ENCODE measurements at regions not wholly inside any gene's neighbourhood (a gene's known extent, or its start where the extent isn't known, plus 50 kb on each side); places are given as distances from the start of the nearest gene placed in this dataset.

GRCh38 chr18:44556296-44556695, 124.4 kb upstream of the SETBP1 start:
- Histone ChIP-seq H3K4me1 (ENCODE audit: control insufficient read depth, extremely low read depth, insufficient read depth, low read length) (no peaks in the 10 kb centered on the region), H3K27ac (ENCODE audit: insufficient read depth, low read length) (no peak overlapping the region), H3K4me3 (replicated peaks in 1 of 4; ENCODE audit: control extremely low read depth in 1 of 4, insufficient read depth in 1 of 4, low read depth in 3 of 4, low read length in 4 of 4) (no peak overlapping the region), H3K36me3 (ENCODE audit: control insufficient read depth, insufficient read depth, low read length) (no peaks in the 10 kb centered on the region), H4K20me1 (ENCODE audit: control insufficient read depth, extremely low read depth, insufficient read depth, low read length) (no peaks in the 10 kb centered on the region), H3K4me2 (ENCODE audit: extremely low read depth, insufficient read depth, low read length) (no peak overlapping the region), H3K27me3 (ENCODE audit: control insufficient read depth, insufficient read depth, low read length) (no peaks in the 10 kb centered on the region), H3K9ac (ENCODE audit: insufficient read depth, low read length) (no peak overlapping the region), H2AFZ (ENCODE audit: low read length) (no peak overlapping the region), H3K9me3 (ENCODE audit: control insufficient read depth, insufficient read depth, low read depth, low read length) (no peaks in the 10 kb centered on the region), H3K79me2 (ENCODE audit: control insufficient read depth, insufficient read depth, low read length) (no peaks in the 10 kb centered on the region)
- TF ChIP-seq EZH2 (IDR thresholded peaks at IDR 0.05; ENCODE audit: low read length, missing control alignments) = no peak
- TF ChIP-seq CTCF (conservative IDR thresholded peaks at IDR 0.05 in 1 of 2, IDR thresholded peaks at IDR 0.05 in 1 of 2; ENCODE audit: low read depth in 1 of 2, low read length in 2 of 2) = no peak
- DNase-seq (ENCODE audit: low read depth in 2 of 2) = no peak

- TF ChIP-seq CTCF (conservative IDR thresholded peaks at IDR 0.05 in 1 of 2, IDR thresholded peaks at IDR 0.05 in 1 of 2; ENCODE audit: low read depth in 1 of 2, low read length in 2 of 2) (no peak), EZH2 (IDR thresholded peaks at IDR 0.05; ENCODE audit: low read length, missing control alignments) (no peak)
- H3K27ac ChIP-seq (ENCODE audit: insufficient read depth, low read length) = no peak overlapping the region
- no peaks in the 10 kb centered on the region for H3K4me1 ChIP-seq (ENCODE audit: control insufficient read depth, extremely low read depth, insufficient read depth, low read length)
- no peaks in the 10 kb centered on the region for H3K9me3 ChIP-seq (ENCODE audit: control insufficient read depth, insufficient read depth, low read depth, low read length)
- no peaks in the 10 kb centered on the region for H3K27me3 ChIP-seq (ENCODE audit: control insufficient read depth, insufficient read depth, low read length)
- H3K4me3 ChIP-seq (replicated peaks in 1 of 4; ENCODE audit: control extremely low read depth in 1 of 4, insufficient read depth in 1 of 4, low read depth in 3 of 4, low read length in 4 of 4) = no peak overlapping the region
- no peak overlapping the region for H3K9ac ChIP-seq (ENCODE audit: insufficient read depth, low read length)
- H2AFZ ChIP-seq (ENCODE audit: low read length) = no peak overlapping the region
- no peak overlapping the region for H3K4me2 ChIP-seq (ENCODE audit: extremely low read depth, insufficient read depth, low read length)
- no peak for DNase-seq (ENCODE audit: low read depth in 2 of 2)
- H3K79me2 ChIP-seq (ENCODE audit: control insufficient read depth, insufficient read depth, low read length) = no peaks in the 10 kb centered on the region
- no peaks in the 10 kb centered on the region for H3K36me3 ChIP-seq (ENCODE audit: control insufficient read depth, insufficient read depth, low read length)
- H4K20me1 ChIP-seq (ENCODE audit: control insufficient read depth, extremely low read depth, insufficient read depth, low read length) = no peaks in the 10 kb centered on the region
These were observed 123.0 kb upstream of the SETBP1 start for GRCh38 chr18:44557616-44558151.

- no peak for TF ChIP-seq CTCF (conservative IDR thresholded peaks at IDR 0.05 in 1 of 2, IDR thresholded peaks at IDR 0.05 in 1 of 2; ENCODE audit: low read depth in 1 of 2, low read length in 2 of 2)
- no peak for TF ChIP-seq EZH2 (IDR thresholded peaks at IDR 0.05; ENCODE audit: low read length, missing control alignments)
- Histone ChIP-seq H3K79me2 (ENCODE audit: control insufficient read depth, insufficient read depth, low read length) (no peaks in the 10 kb centered on the region), H3K4me3 (replicated peaks in 1 of 4; ENCODE audit: control extremely low read depth in 1 of 4, insufficient read depth in 1 of 4, low read depth in 3 of 4, low read length in 4 of 4) (no peak overlapping the region), H3K27me3 (ENCODE audit: control insufficient read depth, insufficient read depth, low read length) (no peaks in the 10 kb centered on the region), H2AFZ (ENCODE audit: low read length) (no peak overlapping the region), H3K4me1 (ENCODE audit: control insufficient read depth, extremely low read depth, insufficient read depth, low read length) (no peaks in the 10 kb centered on the region), H3K36me3 (ENCODE audit: control insufficient read depth, insufficient read depth, low read length) (no peaks in the 10 kb centered on the region), H3K9me3 (ENCODE audit: control insufficient read depth, insufficient read depth, low read depth, low read length) (no peaks in the 10 kb centered on the region), H4K20me1 (ENCODE audit: control insufficient read depth, extremely low read depth, insufficient read depth, low read length) (no peaks in the 10 kb centered on the region), H3K27ac (ENCODE audit: insufficient read depth, low read length) (no peak overlapping the region), H3K4me2 (ENCODE audit: extremely low read depth, insufficient read depth, low read length) (no peak overlapping the region), H3K9ac (ENCODE audit: insufficient read depth, low read length) (no peak overlapping the region)
- DNase-seq (ENCODE audit: low read depth in 2 of 2) = no peak
These were observed 121.9 kb upstream of the SETBP1 start for GRCh38 chr18:44558767-44559166.
